ENCODE measurements at regions not wholly inside any gene's neighbourhood (a gene's known extent, or its start where the extent isn't known, plus 50 kb on each side); places are given as distances from the start of the nearest gene placed in this dataset.

DNA sequence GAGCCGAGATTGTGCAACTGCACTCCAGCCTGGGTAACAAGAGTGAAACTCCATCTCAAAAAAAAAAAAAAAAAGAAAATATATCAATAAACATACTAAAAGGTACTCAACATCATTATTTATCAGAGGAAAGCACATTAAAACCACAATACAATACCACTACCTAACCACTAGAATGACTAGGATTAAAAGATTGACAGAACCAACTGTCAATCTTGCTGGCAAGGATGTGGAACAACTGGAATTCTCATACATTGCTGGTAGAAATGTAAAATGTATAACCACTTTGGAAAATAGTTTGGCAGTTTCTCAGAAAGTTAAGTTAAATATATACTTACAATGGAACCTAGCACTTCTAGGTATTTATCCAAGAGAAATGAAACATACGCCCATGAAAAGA is 88.6 kb downstream of the B3GNT2 start:
- TF ChIP-seq CTCF (IDR thresholded peaks at IDR 0.05; ENCODE audit: low read depth, low read length, missing input control): no peak
- TF ChIP-seq, protein P1, sequence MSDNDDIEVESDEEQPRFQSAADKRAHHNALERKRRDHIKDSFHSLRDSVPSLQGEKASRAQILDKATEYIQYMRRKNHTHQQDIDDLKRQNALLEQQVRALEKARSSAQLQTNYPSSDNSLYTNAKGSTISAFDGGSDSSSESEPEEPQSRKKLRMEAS (IDR thresholded peaks at IDR 0.05): no peak
- TF ChIP-seq TAF1 (conservative IDR thresholded peaks at IDR 0.05): no peak
- no peak for TF ChIP-seq RAD21 (IDR thresholded peaks at IDR 0.05)

Measured in liver (tissue), 3 donors.